ENCODE measurements at regions not wholly inside any gene's neighbourhood (a gene's known extent, or its start where the extent isn't known, plus 50 kb on each side); places are given as distances from the start of the nearest gene placed in this dataset.

DNA sequence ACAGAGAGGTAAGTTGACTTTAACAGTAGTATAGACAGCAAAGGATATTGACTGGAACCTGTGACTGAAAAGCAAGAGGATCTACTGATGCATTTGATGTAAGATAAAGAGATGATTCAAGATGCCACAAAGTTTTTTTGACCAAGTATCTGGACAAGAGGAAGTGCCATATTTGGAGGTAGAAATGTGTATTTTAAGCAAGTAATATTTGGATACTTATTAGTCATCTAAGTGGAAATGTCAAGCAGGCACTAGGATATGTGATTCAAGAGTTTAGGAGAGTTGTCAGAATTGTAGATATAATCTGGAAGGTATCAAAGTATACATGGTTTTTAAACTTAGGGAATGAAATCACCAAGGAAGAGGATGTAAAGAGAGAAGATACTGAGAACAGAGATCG lies 686.1 kb upstream of the CHD1 start (continued):
- TF ChIP-seq, protein P1, sequence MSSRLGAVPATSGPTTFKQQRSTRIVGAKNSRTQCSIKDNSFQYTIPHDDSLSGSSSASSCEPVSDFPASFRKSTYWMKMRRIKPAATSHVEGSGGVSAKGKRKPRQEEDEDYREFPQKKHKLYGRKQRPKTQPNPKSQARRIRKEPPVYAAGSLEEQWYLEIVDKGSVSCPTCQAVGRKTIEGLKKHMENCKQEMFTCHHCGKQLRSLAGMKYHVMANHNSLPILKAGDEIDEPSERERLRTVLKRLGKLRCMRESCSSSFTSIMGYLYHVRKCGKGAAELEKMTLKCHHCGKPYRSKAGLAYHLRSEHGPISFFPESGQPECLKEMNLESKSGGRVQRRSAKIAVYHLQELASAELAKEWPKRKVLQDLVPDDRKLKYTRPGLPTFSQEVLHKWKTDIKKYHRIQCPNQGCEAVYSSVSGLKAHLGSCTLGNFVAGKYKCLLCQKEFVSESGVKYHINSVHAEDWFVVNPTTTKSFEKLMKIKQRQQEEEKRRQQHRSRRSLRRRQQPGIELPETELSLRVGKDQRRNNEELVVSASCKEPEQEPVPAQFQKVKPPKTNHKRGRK (CRISPR knock-in tag; IDR thresholded peaks at IDR 0.05; ENCODE audit: borderline replicate concordance), result no peak

DNA sequence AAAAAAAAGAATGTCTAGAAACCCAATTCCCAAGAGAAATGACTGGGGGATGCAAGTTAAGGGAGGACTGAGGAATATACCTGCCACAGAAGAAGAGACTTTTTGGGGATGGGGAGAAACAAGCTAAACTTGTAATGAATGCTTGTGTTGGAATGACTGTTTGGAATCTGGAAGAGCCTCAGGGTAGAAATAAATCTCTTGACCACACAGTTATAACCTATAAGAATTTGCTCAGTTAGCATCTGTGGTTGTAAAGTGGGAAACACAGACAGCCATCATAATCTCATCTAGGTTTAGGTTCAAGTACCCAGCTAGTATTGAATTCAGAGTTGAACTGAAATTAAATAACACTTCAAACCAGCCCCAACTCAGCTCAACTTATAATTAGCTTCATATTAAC lies 678.3 kb upstream of the CHD1 start:
- TF ChIP-seq IRF2 (CRISPR knock-in tag; IDR thresholded peaks at IDR 0.05; ENCODE audit: borderline replicate concordance, low read depth), result no peak
- no peak for TF ChIP-seq SMAD3 (CRISPR knock-in tag; IDR thresholded peaks at IDR 0.05; ENCODE audit: borderline replicate concordance)
- TF ChIP-seq, protein P2, sequence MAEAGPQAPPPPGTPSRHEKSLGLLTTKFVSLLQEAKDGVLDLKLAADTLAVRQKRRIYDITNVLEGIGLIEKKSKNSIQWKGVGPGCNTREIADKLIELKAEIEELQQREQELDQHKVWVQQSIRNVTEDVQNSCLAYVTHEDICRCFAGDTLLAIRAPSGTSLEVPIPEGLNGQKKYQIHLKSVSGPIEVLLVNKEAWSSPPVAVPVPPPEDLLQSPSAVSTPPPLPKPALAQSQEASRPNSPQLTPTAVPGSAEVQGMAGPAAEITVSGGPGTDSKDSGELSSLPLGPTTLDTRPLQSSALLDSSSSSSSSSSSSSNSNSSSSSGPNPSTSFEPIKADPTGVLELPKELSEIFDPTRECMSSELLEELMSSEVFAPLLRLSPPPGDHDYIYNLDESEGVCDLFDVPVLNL (CRISPR knock-in tag; IDR thresholded peaks at IDR 0.05; ENCODE audit: borderline replicate concordance, low read depth), result no peak
- TF ChIP-seq, protein P3, sequence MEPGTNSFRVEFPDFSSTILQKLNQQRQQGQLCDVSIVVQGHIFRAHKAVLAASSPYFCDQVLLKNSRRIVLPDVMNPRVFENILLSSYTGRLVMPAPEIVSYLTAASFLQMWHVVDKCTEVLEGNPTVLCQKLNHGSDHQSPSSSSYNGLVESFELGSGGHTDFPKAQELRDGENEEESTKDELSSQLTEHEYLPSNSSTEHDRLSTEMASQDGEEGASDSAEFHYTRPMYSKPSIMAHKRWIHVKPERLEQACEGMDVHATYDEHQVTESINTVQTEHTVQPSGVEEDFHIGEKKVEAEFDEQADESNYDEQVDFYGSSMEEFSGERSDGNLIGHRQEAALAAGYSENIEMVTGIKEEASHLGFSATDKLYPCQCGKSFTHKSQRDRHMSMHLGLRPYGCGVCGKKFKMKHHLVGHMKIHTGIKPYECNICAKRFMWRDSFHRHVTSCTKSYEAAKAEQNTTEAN (CRISPR knock-in tag; IDR thresholded peaks at IDR 0.05), result no peak
- no peak for TF ChIP-seq TEAD1 (CRISPR knock-in tag; IDR thresholded peaks at IDR 0.05)
- TF ChIP-seq, protein P4, sequence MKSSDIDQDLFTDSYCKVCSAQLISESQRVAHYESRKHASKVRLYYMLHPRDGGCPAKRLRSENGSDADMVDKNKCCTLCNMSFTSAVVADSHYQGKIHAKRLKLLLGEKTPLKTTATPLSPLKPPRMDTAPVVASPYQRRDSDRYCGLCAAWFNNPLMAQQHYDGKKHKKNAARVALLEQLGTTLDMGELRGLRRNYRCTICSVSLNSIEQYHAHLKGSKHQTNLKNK (CRISPR knock-in tag; IDR thresholded peaks at IDR 0.05), result no peak
- TF ChIP-seq, protein P5, sequence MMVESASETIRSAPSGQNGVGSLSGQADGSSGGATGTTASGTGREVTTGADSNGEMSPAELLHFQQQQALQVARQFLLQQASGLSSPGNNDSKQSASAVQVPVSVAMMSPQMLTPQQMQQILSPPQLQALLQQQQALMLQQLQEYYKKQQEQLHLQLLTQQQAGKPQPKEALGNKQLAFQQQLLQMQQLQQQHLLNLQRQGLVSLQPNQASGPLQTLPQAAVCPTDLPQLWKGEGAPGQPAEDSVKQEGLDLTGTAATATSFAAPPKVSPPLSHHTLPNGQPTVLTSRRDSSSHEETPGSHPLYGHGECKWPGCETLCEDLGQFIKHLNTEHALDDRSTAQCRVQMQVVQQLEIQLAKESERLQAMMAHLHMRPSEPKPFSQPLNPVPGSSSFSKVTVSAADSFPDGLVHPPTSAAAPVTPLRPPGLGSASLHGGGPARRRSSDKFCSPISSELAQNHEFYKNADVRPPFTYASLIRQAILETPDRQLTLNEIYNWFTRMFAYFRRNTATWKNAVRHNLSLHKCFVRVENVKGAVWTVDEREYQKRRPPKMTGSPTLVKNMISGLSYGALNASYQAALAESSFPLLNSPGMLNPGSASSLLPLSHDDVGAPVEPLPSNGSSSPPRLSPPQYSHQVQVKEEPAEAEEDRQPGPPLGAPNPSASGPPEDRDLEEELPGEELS (CRISPR knock-in tag; IDR thresholded peaks at IDR 0.05), result no peak
- TF ChIP-seq ZNF416 (CRISPR knock-in tag; IDR thresholded peaks at IDR 0.05), result no peak
- TF ChIP-seq, protein P6, sequence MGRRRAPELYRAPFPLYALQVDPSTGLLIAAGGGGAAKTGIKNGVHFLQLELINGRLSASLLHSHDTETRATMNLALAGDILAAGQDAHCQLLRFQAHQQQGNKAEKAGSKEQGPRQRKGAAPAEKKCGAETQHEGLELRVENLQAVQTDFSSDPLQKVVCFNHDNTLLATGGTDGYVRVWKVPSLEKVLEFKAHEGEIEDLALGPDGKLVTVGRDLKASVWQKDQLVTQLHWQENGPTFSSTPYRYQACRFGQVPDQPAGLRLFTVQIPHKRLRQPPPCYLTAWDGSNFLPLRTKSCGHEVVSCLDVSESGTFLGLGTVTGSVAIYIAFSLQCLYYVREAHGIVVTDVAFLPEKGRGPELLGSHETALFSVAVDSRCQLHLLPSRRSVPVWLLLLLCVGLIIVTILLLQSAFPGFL (CRISPR knock-in tag; IDR thresholded peaks at IDR 0.05; ENCODE audit: borderline replicate concordance), result no peak
- TF ChIP-seq, protein P7, sequence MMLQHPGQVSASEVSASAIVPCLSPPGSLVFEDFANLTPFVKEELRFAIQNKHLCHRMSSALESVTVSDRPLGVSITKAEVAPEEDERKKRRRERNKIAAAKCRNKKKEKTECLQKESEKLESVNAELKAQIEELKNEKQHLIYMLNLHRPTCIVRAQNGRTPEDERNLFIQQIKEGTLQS (CRISPR knock-in tag; conservative IDR thresholded peaks at IDR 0.05), result no peak
- TF ChIP-seq, protein P8, sequence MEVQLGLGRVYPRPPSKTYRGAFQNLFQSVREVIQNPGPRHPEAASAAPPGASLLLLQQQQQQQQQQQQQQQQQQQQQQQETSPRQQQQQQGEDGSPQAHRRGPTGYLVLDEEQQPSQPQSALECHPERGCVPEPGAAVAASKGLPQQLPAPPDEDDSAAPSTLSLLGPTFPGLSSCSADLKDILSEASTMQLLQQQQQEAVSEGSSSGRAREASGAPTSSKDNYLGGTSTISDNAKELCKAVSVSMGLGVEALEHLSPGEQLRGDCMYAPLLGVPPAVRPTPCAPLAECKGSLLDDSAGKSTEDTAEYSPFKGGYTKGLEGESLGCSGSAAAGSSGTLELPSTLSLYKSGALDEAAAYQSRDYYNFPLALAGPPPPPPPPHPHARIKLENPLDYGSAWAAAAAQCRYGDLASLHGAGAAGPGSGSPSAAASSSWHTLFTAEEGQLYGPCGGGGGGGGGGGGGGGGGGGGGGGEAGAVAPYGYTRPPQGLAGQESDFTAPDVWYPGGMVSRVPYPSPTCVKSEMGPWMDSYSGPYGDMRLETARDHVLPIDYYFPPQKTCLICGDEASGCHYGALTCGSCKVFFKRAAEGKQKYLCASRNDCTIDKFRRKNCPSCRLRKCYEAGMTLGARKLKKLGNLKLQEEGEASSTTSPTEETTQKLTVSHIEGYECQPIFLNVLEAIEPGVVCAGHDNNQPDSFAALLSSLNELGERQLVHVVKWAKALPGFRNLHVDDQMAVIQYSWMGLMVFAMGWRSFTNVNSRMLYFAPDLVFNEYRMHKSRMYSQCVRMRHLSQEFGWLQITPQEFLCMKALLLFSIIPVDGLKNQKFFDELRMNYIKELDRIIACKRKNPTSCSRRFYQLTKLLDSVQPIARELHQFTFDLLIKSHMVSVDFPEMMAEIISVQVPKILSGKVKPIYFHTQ (CRISPR knock-in tag; IDR thresholded peaks at IDR 0.05), result no peak
- TF ChIP-seq, protein P9, sequence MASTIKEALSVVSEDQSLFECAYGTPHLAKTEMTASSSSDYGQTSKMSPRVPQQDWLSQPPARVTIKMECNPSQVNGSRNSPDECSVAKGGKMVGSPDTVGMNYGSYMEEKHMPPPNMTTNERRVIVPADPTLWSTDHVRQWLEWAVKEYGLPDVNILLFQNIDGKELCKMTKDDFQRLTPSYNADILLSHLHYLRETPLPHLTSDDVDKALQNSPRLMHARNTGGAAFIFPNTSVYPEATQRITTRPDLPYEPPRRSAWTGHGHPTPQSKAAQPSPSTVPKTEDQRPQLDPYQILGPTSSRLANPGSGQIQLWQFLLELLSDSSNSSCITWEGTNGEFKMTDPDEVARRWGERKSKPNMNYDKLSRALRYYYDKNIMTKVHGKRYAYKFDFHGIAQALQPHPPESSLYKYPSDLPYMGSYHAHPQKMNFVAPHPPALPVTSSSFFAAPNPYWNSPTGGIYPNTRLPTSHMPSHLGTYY (CRISPR knock-in tag; IDR thresholded peaks at IDR 0.05), result no peak
- no peak for TF ChIP-seq NR2C2 (CRISPR knock-in tag; IDR thresholded peaks at IDR 0.05)
- ChIA-PET POLR2A (no interaction called here), CTCF (no interaction called here)
- no peaks in the 10 kb centered on the region for H3K27me3 Mint-ChIP-seq (ENCODE audit: low read depth)
- no peak overlapping the region for H3K27ac Mint-ChIP-seq
- H3K4me1 Mint-ChIP-seq, result no peaks in the 10 kb centered on the region
- no peak overlapping the region for H3K4me3 Mint-ChIP-seq
- DNase-seq (ENCODE audit: low spot score), result no peak
- no peaks in the 10 kb centered on the region for H3K36me3 Mint-ChIP-seq
- no peaks in the 10 kb centered on the region for H3K9me3 Mint-ChIP-seq
- no peak for ATAC-seq

Measured in WTC11 (cell line).